Small intestine (tissue), 7 donors: ENCODE measurements at regions not wholly inside any gene's neighbourhood (a gene's known extent, or its start where the extent isn't known, plus 50 kb on each side); places are given as distances from the start of the nearest gene placed in this dataset.

ENCODE experiments used
- DNase-seq, 2 donors: peaks; one replicate each; pipeline versions ENCODE4 v3.0.0 to v3.0.0-alpha.2; 2013
- FAIRE-seq: peaks from 2 replicates; lab custom pipeline; 2012; peaks lifted over from hg19 to GRCh38; lab: Jason Lieb, UNC
- H3K27ac ChIP-seq, 3 donors: one replicate each; pipeline ENCODE4 v1.5.1; 2013; ENCODE audit warnings: low read length in 2 of 3, mild to moderate bottlenecking in 2 of 3, control low read depth in 1 of 3, inconsistent platforms in 1 of 3, low read depth in 1 of 3, moderate library complexity in 1 of 3
- H3K27me3 ChIP-seq, 3 donors: one replicate each; pipeline ENCODE4 v1.6.1; 2013; ENCODE audit warnings: low read length in 3 of 3, inconsistent platforms in 1 of 3; ENCODE audit not compliant: control insufficient read depth in 3 of 3, insufficient read depth in 3 of 3
- H3K36me3 ChIP-seq, 3 donors: one replicate each; pipeline ENCODE4 v1.6.1; 2013; ENCODE audit warnings: low read length in 3 of 3, inconsistent platforms in 1 of 3, low read depth in 1 of 3, mild to moderate bottlenecking in 1 of 3, moderate library complexity in 1 of 3; ENCODE audit not compliant: control insufficient read depth in 3 of 3, insufficient read depth in 2 of 3
- H3K4me1 ChIP-seq, 3 donors: one replicate each; pipeline ENCODE4 v1.6.1; 2013; ENCODE audit warnings: low read length in 2 of 3, inconsistent platforms in 1 of 3, low read depth in 1 of 3, mild to moderate bottlenecking in 1 of 3, moderate library complexity in 1 of 3; ENCODE audit not compliant: control insufficient read depth in 3 of 3, insufficient read depth in 2 of 3
- H3K4me3 ChIP-seq, 3 donors: one replicate each; pipeline ENCODE4 v1.5.1; 2013; ENCODE audit warnings: low read length in 3 of 3, control low read depth in 1 of 3, inconsistent platforms in 1 of 3, low read depth in 1 of 3, mild to moderate bottlenecking in 1 of 3, moderate library complexity in 1 of 3
- H3K9me3 ChIP-seq, 2 donors: one replicate each; pipeline ENCODE4 v1.6.1; 2013; ENCODE audit warnings: low read depth in 1 of 2, low read length in 1 of 2; ENCODE audit not compliant: control insufficient read depth in 2 of 2, insufficient read depth in 1 of 2
- WGBS, 3 donors: extraction: QIAGEN DNeasy Blood & Tissue Kit; methylation state at CpG; one replicate each; pipeline ENCODE4 v1.1.7; 2013; 5-methylcytosine and 5-hydroxymethylcytosine counted together
- donor health status: healthy with polysubstance abuse.
- donor health status: control.
- donor health status: control.
- donor health status: Bipolar disorder and iron deficiency.
- donor health status: healthy.

DNA sequence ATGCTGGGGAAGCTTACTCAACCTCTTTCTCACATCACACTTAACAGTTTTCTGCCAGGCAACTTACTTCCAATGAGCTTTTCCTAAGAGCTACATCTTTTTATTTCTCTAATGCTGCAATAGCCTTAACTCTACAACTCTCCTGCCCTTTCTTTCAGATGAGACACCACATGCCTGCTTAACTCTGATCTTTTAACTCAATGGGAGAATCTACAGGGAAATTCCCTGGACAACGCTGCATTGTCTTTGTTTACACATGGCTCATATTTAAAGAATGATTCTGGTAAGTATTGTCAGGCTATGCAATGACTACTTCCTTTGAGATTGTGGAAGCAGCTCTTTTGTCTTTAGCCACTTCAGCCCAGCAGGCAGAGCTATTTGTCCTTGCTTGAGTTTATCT lies 353.1 kb upstream of the BCHE start:
- DNase-seq, result no peak
- Histone ChIP-seq H3K36me3 (no peaks in the 10 kb centered on the region), H3K27ac (no peak overlapping the region), H3K4me3 (no peak overlapping the region), H3K4me1 (no peaks in the 10 kb centered on the region), H3K9me3 (no peaks in the 10 kb centered on the region), H3K27me3 (no peaks in the 10 kb centered on the region)
- 5 to 30% (median 24%) methylated on average over 1 of the region's 1 CpG for WGBS, 3 donors
- no peak for FAIRE-seq

DNA sequence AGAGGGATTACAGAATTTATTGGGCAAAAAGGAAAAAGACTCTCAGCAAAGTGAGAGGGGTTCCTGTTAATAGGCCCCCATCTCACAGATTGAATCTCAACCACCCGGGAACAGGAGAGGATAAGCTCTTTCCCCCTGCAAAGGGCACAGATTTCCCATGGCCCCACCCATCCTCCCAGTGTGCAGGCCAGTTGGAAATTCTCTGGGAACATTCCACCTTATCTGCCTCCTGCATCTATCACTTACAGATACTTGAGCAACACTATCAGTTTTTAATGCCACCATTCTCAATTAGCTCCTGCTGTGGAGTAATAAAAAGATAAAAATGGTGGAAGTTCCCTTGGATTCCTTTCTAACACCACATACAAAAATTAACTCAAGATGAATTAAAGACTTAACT lies 350.0 kb upstream of the BCHE start:
- H3K36me3 ChIP-seq, result no peaks in the 10 kb centered on the region
- no peak for FAIRE-seq
- H3K27ac ChIP-seq, result no peak overlapping the region
- DNase-seq, result no peak
- 28 to 68% (median 51%) methylated on average over 1 of the region's 1 CpG for WGBS, 3 donors
- H3K27me3 ChIP-seq, result no peaks in the 10 kb centered on the region
- H3K9me3 ChIP-seq, result no peaks in the 10 kb centered on the region
- no peaks in the 10 kb centered on the region for H3K4me1 ChIP-seq
- H3K4me3 ChIP-seq, result no peak overlapping the region

GRCh38 chr3:166186003-166186402 lies 348.8 kb upstream of the BCHE start:
- H3K36me3 ChIP-seq, result no peaks in the 10 kb centered on the region
- no peak overlapping the region for H3K27ac ChIP-seq
- no peaks in the 10 kb centered on the region for H3K9me3 ChIP-seq
- FAIRE-seq (no peak), DNase-seq (no peak)
- H3K4me1 ChIP-seq, result no peaks in the 10 kb centered on the region
- no peak overlapping the region for H3K4me3 ChIP-seq
- H3K27me3 ChIP-seq, result no peaks in the 10 kb centered on the region

DNA sequence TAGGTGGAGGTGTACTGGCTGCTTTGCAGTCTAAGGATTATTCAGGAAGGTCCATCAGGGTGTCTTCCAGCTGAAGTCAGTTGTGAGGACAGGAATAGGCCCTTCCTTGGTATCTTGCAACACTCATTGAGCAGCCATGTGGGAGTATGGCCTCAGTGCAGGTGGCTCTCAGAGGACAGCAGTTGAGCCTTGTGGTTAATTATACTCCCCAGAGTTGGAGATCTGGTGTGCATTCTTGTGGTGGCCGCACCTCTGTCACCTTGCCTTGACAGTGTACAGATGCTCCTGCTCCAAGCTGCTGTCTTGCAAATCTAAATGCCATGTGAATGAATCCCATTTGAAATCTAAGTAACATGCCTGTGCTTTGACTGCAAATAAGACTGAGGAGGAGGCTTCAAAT lies 339.9 kb upstream of the BCHE start:
- no peak overlapping the region for H3K4me3 ChIP-seq
- no peaks in the 10 kb centered on the region for H3K4me1 ChIP-seq
- H3K36me3 ChIP-seq, result no peaks in the 10 kb centered on the region
- H3K27ac ChIP-seq, result no peak overlapping the region
- WGBS, 3 donors, result 68 to 74% (median 70%) methylated on average over 1 of the region's 1 CpG
- no peaks in the 10 kb centered on the region for H3K27me3 ChIP-seq
- FAIRE-seq, result no peak
- no peaks in the 10 kb centered on the region for H3K9me3 ChIP-seq
- no peak for DNase-seq

DNA sequence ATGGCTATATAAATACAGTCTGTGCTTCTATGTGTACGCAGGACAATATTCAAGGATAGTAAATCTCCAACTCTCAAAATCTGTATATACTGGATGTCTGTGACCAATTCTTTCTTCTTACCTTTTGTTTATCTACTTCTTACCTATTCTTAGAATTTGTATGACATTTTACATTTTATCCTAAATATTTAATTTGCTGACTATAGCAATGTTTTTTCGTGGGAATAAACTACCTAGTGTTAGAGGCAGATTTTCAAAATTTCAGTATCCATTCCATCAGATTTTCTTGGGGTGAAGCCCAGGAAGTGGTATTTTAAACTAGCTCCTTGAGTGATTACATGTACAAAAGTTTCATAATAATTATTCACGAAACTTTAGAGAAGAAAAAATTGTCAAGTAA lies 334.5 kb upstream of the BCHE start:
- no peak overlapping the region for H3K27ac ChIP-seq
- WGBS, 3 donors, result 39 to 72% (median 60%) methylated on average over 3 of the region's 3 CpGs

GRCh38 chr3:166169681-166170080 lies 332.5 kb upstream of the BCHE start:
- H3K9me3 ChIP-seq, result no peaks in the 10 kb centered on the region
- H3K4me3 ChIP-seq, result no peak overlapping the region
- WGBS, 3 donors, result 59 to 74% (median 67%) methylated on average over 1 of the region's 1 CpG
- H3K27ac ChIP-seq, result no peak overlapping the region
- FAIRE-seq, result no peak
- no peaks in the 10 kb centered on the region for H3K36me3 ChIP-seq
- H3K4me1 ChIP-seq, result no peaks in the 10 kb centered on the region
- no peak for DNase-seq
- no peaks in the 10 kb centered on the region for H3K27me3 ChIP-seq

More for the DNA sequence above, 334.5 kb upstream of the BCHE start:
- no peaks in the 10 kb centered on the region for H3K4me1 ChIP-seq
- DNase-seq (no peak), FAIRE-seq (no peak)
- H3K4me3 ChIP-seq, result no peak overlapping the region
- no peaks in the 10 kb centered on the region for H3K27me3 ChIP-seq
- no peaks in the 10 kb centered on the region for H3K36me3 ChIP-seq
- no peaks in the 10 kb centered on the region for H3K9me3 ChIP-seq

DNA sequence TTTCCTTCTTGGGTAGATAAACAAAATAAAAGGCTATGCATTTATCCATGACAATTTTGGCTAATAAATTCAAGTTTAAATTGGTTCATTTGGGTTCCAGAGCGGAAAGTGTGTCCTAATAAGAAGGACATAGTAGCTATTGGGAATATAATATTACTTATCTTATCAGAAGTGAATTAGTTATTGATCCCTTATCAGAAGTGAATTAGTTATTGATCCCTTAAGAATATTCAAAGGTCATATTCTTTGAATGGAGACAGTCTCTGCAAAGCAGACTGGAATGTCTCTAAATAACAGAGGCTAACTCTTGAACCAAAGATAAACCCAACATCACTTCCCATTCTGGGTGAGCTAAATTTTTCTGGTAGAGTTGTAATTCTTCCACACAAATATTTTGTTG lies 290.7 kb upstream of the BCHE start:
- Histone ChIP-seq H3K36me3 (no peaks in the 10 kb centered on the region), H3K27ac (no peak overlapping the region), H3K27me3 (no peaks in the 10 kb centered on the region), H3K9me3 (no peaks in the 10 kb centered on the region), H3K4me3 (no peak overlapping the region), H3K4me1 (no peaks in the 10 kb centered on the region)
- no peak for DNase-seq
- no peak for FAIRE-seq
- WGBS, 3 donors, result 80 to 89% (median 81%) methylated on average over 1 of the region's 1 CpG

DNA sequence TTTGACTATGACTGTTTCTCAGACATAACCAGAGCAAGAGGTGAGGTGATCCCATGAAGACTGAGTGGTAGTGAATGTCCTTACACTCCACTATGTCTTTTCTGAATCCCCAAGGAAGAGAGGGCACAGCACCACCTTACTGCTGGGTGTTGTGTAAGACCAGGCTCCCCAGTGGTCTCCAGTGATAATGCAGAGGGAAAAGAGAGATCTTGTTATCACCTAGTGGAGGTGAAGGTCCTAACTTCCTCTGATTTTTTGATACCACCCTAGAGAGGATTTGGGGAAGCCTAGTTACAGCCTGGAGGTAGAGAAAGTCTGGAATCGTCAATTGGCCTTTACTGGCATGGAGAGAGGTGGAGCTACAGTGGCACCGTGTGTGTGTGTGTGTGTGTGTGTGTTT lies 288.0 kb upstream of the BCHE start:
- FAIRE-seq, result no peak
- 44 to 70% (median 66%) methylated on average over 2 of the region's 2 CpGs for WGBS, 3 donors

GRCh38 chr3:166123576-166123975 lies 286.4 kb upstream of the BCHE start:
- Histone ChIP-seq H3K4me3 (no peak overlapping the region), H3K4me1 (no peaks in the 10 kb centered on the region), H3K36me3 (no peaks in the 10 kb centered on the region), H3K27ac (no peak overlapping the region), H3K27me3 (no peaks in the 10 kb centered on the region), H3K9me3 (no peaks in the 10 kb centered on the region)
- DNase-seq (no peak), FAIRE-seq (no peak)

More for the DNA sequence above, 288.0 kb upstream of the BCHE start:
- peak in 1 of 2 donors; percentile 1 for DNase-seq
- H3K27me3 ChIP-seq, result no peaks in the 10 kb centered on the region
- H3K9me3 ChIP-seq, result no peaks in the 10 kb centered on the region
- no peaks in the 10 kb centered on the region for H3K4me1 ChIP-seq
- no peaks in the 10 kb centered on the region for H3K36me3 ChIP-seq
- no peak overlapping the region for H3K27ac ChIP-seq
- H3K4me3 ChIP-seq, result no peak overlapping the region
